Ishikawa (cell line): ENCODE measurements at regions not wholly inside any gene's neighbourhood (a gene's known extent, or its start where the extent isn't known, plus 50 kb on each side); places are given as distances from the start of the nearest gene placed in this dataset.

ENCODE experiments used
- CEBPB ChIP-seq: IDR thresholded peaks from 2 replicates; pipeline ENCODE4 v1.6.1; 2012
- CREB1 ChIP-seq: IDR thresholded peaks from 2 replicates; pipeline ENCODE4 v1.6.1; 2012; ENCODE audit warnings: low read depth
- EGR1 ChIP-seq: IDR thresholded peaks from 2 replicates; pipeline ENCODE4 v1.6.1; 2012
- EP300 ChIP-seq: IDR thresholded peaks from 2 replicates; pipeline ENCODE4 v1.6.1; 2012; ENCODE audit warnings: borderline replicate concordance
- FOXM1 ChIP-seq: IDR thresholded peaks from 2 replicates; pipeline ENCODE4 v1.6.1; 2012; ENCODE audit warnings: low read depth, borderline replicate concordance
- MAX ChIP-seq: IDR thresholded peaks from 2 replicates; pipeline ENCODE4 v1.6.1; 2012
- RAD21 ChIP-seq: IDR thresholded peaks from 2 replicates; pipeline ENCODE4 v1.6.1; 2012; ENCODE audit warnings: low read depth
- REST ChIP-seq: IDR thresholded peaks from 2 replicates; pipeline ENCODE4 v1.6.1; 2012; ENCODE audit warnings: low read depth, mild to moderate bottlenecking
- TAF1 ChIP-seq: IDR thresholded peaks from 2 replicates; pipeline ENCODE4 v1.6.1; 2012; ENCODE audit warnings: low read depth, mild to moderate bottlenecking
- TCF12 ChIP-seq: IDR thresholded peaks from 2 replicates; pipeline ENCODE4 v1.6.1; 2012; ENCODE audit warnings: low read depth
- TEAD4 ChIP-seq: IDR thresholded peaks from 2 replicates; pipeline ENCODE4 v1.6.1; 2012
- USF1 ChIP-seq: IDR thresholded peaks from 2 replicates; pipeline ENCODE4 v1.6.1; 2012
- YY1 ChIP-seq: IDR thresholded peaks from 2 replicates; pipeline ENCODE4 v1.6.1; 2012; ENCODE audit warnings: low read depth

- TF ChIP-seq USF1 (no peak), FOXM1 (no peak), EP300 (no peak), REST (no peak), TAF1 (no peak), MAX (no peak), EGR1 (no peak), CEBPB (no peak), TCF12 (no peak), RAD21 (no peak), TEAD4 (no peak), YY1 (no peak), CREB1 (no peak)
Measured at GRCh38 chr12:31801872-31802271, 73.1 kb upstream of the AMN1 start.
